ENCODE measurements at regions not wholly inside any gene's neighbourhood (a gene's known extent, or its start where the extent isn't known, plus 50 kb on each side); places are given as distances from the start of the nearest gene placed in this dataset.

- no peaks in the 10 kb centered on the region for H3K9me3 Mint-ChIP-seq
- ATAC-seq (replicated peaks) (no peak), DNase-seq (no peak)
- H3K4me1 Mint-ChIP-seq = peaks cover 2 to 5% of the 10 kb centered on the region in 2 donors
- no peaks in the 10 kb centered on the region for H3K36me3 Mint-ChIP-seq
- no peak overlapping the region for H3K27ac Mint-ChIP-seq
- H3K4me3 Mint-ChIP-seq = no peak overlapping the region
- no peaks in the 10 kb centered on the region for H3K27me3 Mint-ChIP-seq
Measured at GRCh38 chr17:63332286-63332685, 113.8 kb downstream of the CYB561 start.

GRCh38 chr17:63333869-63334268 is 112.2 kb downstream of the CYB561 start:
- Mint-ChIP-seq H3K4me1 (peaks cover 2 to 5% of the 10 kb centered on the region in 2 donors), H3K4me3 (no peak overlapping the region), H3K27ac (no peak overlapping the region), H3K36me3 (no peaks in the 10 kb centered on the region), H3K27me3 (no peaks in the 10 kb centered on the region), H3K9me3 (no peaks in the 10 kb centered on the region)
- DNase-seq (no peak), ATAC-seq (replicated peaks) (no peak)

- Mint-ChIP-seq H3K27ac (no peak overlapping the region), H3K4me3 (no peak overlapping the region), H3K36me3 (no peaks in the 10 kb centered on the region), H3K27me3 (no peaks in the 10 kb centered on the region), H3K4me1 (peaks cover 2 to 5% of the 10 kb centered on the region in 2 donors), H3K9me3 (no peaks in the 10 kb centered on the region)
- ATAC-seq (replicated peaks) (no peak), DNase-seq (no peak)
Measured at GRCh38 chr17:63335831-63336230, 110.3 kb downstream of the CYB561 start.

GRCh38 chr17:63337579-63337978 is 108.5 kb downstream of the CYB561 start:
- H3K4me3 Mint-ChIP-seq = no peak overlapping the region
- no peak overlapping the region for H3K27ac Mint-ChIP-seq

GRCh38 chr17:63338272-63338671 is 107.8 kb downstream of the CYB561 start:
- Mint-ChIP-seq H3K4me1 (peaks cover 2 to 5% of the 10 kb centered on the region in 2 donors), H3K27me3 (no peaks in the 10 kb centered on the region), H3K36me3 (no peaks in the 10 kb centered on the region), H3K27ac (no peak overlapping the region), H3K9me3 (no peaks in the 10 kb centered on the region), H3K4me3 (no peak overlapping the region)
- no peak for ATAC-seq (replicated peaks)
- no peak for DNase-seq

More at GRCh38 chr17:63337579-63337978, 108.5 kb downstream of the CYB561 start:
- Mint-ChIP-seq H3K27me3 (no peaks in the 10 kb centered on the region), H3K36me3 (no peaks in the 10 kb centered on the region), H3K4me1 (peaks cover 2 to 5% of the 10 kb centered on the region in 2 donors), H3K9me3 (no peaks in the 10 kb centered on the region)
- no peak for ATAC-seq (replicated peaks)
- no peak for DNase-seq

- H3K27ac Mint-ChIP-seq = no peak overlapping the region
- no peaks in the 10 kb centered on the region for H3K9me3 Mint-ChIP-seq
- H3K4me1 Mint-ChIP-seq = peaks cover 2 to 5% of the 10 kb centered on the region in 2 donors
- ATAC-seq (replicated peaks) = no peak
- H3K4me3 Mint-ChIP-seq = no peak overlapping the region
- H3K27me3 Mint-ChIP-seq = no peaks in the 10 kb centered on the region
- no peak for DNase-seq
- no peaks in the 10 kb centered on the region for H3K36me3 Mint-ChIP-seq
Measured at GRCh38 chr17:63341276-63341675, 104.8 kb downstream of the CYB561 start.

- no peak for DNase-seq
- H3K27ac Mint-ChIP-seq = no peak overlapping the region
- no peaks in the 10 kb centered on the region for H3K4me1 Mint-ChIP-seq
- H3K9me3 Mint-ChIP-seq = no peaks in the 10 kb centered on the region
- no peaks in the 10 kb centered on the region for H3K36me3 Mint-ChIP-seq
- no peak overlapping the region for H3K4me3 Mint-ChIP-seq
- ATAC-seq (replicated peaks) = no peak
- no peaks in the 10 kb centered on the region for H3K27me3 Mint-ChIP-seq
Measured at GRCh38 chr17:63344383-63344782, 101.7 kb downstream of the CYB561 start.

- Mint-ChIP-seq H3K4me1 (no peaks in the 10 kb centered on the region), H3K27ac (no peak overlapping the region), H3K27me3 (no peaks in the 10 kb centered on the region), H3K36me3 (no peaks in the 10 kb centered on the region), H3K9me3 (no peaks in the 10 kb centered on the region), H3K4me3 (no peak overlapping the region)
- ATAC-seq (replicated peaks) (no peak), DNase-seq (no peak)
Measured at GRCh38 chr17:63345611-63346010, 100.5 kb downstream of the CYB561 start.

- H3K4me3 Mint-ChIP-seq = no peak overlapping the region
- DNase-seq (no peak), ATAC-seq (replicated peaks) (no peak)
- H3K9me3 Mint-ChIP-seq = no peaks in the 10 kb centered on the region
- H3K36me3 Mint-ChIP-seq = no peaks in the 10 kb centered on the region
- no peaks in the 10 kb centered on the region for H3K4me1 Mint-ChIP-seq
- H3K27me3 Mint-ChIP-seq = no peaks in the 10 kb centered on the region
- no peak overlapping the region for H3K27ac Mint-ChIP-seq
Measured at GRCh38 chr17:63347475-63347874, 98.6 kb downstream of the CYB561 start.

- H3K36me3 Mint-ChIP-seq = no peaks in the 10 kb centered on the region
- H3K27me3 Mint-ChIP-seq = no peaks in the 10 kb centered on the region
- no peak for ATAC-seq (replicated peaks)
- H3K4me1 Mint-ChIP-seq = no peaks in the 10 kb centered on the region
- no peak overlapping the region for H3K4me3 Mint-ChIP-seq
- H3K27ac Mint-ChIP-seq = no peak overlapping the region
- DNase-seq = no peak
- no peaks in the 10 kb centered on the region for H3K9me3 Mint-ChIP-seq
Measured at GRCh38 chr17:63349478-63350000, 96.6 kb downstream of the CYB561 start.

GRCh38 chr17:63350364-63350763 is 95.7 kb downstream of the CYB561 start:
- H3K36me3 Mint-ChIP-seq = no peaks in the 10 kb centered on the region
- H3K4me1 Mint-ChIP-seq = no peaks in the 10 kb centered on the region
- H3K4me3 Mint-ChIP-seq = no peak overlapping the region
- DNase-seq = no peak
- H3K27me3 Mint-ChIP-seq = no peaks in the 10 kb centered on the region
- H3K27ac Mint-ChIP-seq = no peak overlapping the region
- no peaks in the 10 kb centered on the region for H3K9me3 Mint-ChIP-seq
- no peak for ATAC-seq (replicated peaks)

GRCh38 chr17:63354256-63354655 is 91.8 kb downstream of the CYB561 start:
- Mint-ChIP-seq H3K4me1 (peaks cover 4 to 8% of the 10 kb centered on the region in 2 donors), H3K27ac (no peak overlapping the region), H3K36me3 (no peaks in the 10 kb centered on the region), H3K9me3 (no peaks in the 10 kb centered on the region), H3K4me3 (no peak overlapping the region), H3K27me3 (no peaks in the 10 kb centered on the region)
- ATAC-seq (replicated peaks) = no peak
- no peak for DNase-seq

- Mint-ChIP-seq H3K27ac (no peak overlapping the region), H3K36me3 (peaks cover 7% of the 10 kb centered on the region in 2 donors), H3K4me3 (no peak overlapping the region), H3K4me1 (peaks cover 4 to 8% of the 10 kb centered on the region in 2 donors), H3K9me3 (no peaks in the 10 kb centered on the region), H3K27me3 (no peaks in the 10 kb centered on the region)
- DNase-seq (no peak), ATAC-seq (replicated peaks) (no peak)
Measured at GRCh38 chr17:63356337-63356757, 89.8 kb downstream of the CYB561 start.

- no peak for DNase-seq
- Mint-ChIP-seq H3K27ac (no peak overlapping the region), H3K4me1 (peaks cover 4 to 8% of the 10 kb centered on the region in 2 donors)
Measured at GRCh38 chr17:63358111-63358839, 87.8 kb downstream of the CYB561 start.

GRCh38 chr17:63358956-63359355 is 87.2 kb downstream of the CYB561 start:
- Mint-ChIP-seq H3K4me1 (peaks cover 4 to 8% of the 10 kb centered on the region in 2 donors), H3K36me3 (peaks cover 12 to 22% of the 10 kb centered on the region in 2 donors), H3K27ac (no peak overlapping the region), H3K27me3 (no peaks in the 10 kb centered on the region), H3K4me3 (no peak overlapping the region), H3K9me3 (peaks cover 0 to 4% of the 10 kb centered on the region in 2 donors)
- ATAC-seq (replicated peaks) (no peak), DNase-seq (no peak)

More at GRCh38 chr17:63358111-63358839, 87.8 kb downstream of the CYB561 start:
- H3K9me3 Mint-ChIP-seq = peaks cover 0 to 4% of the 10 kb centered on the region in 2 donors
- no peak overlapping the region for H3K4me3 Mint-ChIP-seq
- H3K36me3 Mint-ChIP-seq = peaks cover 12 to 22% of the 10 kb centered on the region in 2 donors
- no peaks in the 10 kb centered on the region for H3K27me3 Mint-ChIP-seq
- ATAC-seq (replicated peaks) = no peak
